GM06990 (cell line): ENCODE measurements at regions not wholly inside any gene's neighbourhood (a gene's known extent, or its start where the extent isn't known, plus 50 kb on each side); places are given as distances from the start of the nearest gene placed in this dataset.

ENCODE experiments used
- DNase-seq: peaks from one replicate; pipeline ENCODE4 v3.0.0-alpha.2; 2011; ENCODE audit not compliant: insufficient read length; ENCODE audit errors: extremely low read depth
- H3K27me3 ChIP-seq: replicated peaks from 2 replicates; pipeline ENCODE4 v1.6.0; 2011; ENCODE audit warnings: low read length; ENCODE audit not compliant: control insufficient read depth, insufficient read depth
- H3K36me3 ChIP-seq: 2 replicates; pipeline ENCODE4 v1.5.1; 2011; ENCODE audit warnings: low read length; ENCODE audit not compliant: control insufficient read depth, insufficient read depth
- H3K4me3 ChIP-seq: replicated peaks from 2 replicates; pipeline ENCODE4 v1.5.1; 2011; ENCODE audit warnings: low read depth, mild to moderate bottlenecking, control low read depth, low read length
- TF ChIP-seq, protein P1 (sequence below): IDR thresholded peaks from 2 replicates; pipeline ENCODE4 v1.5.1; 2011; ENCODE audit warnings: low read length, control low read depth, mild to moderate bottlenecking, inconsistent platforms; ENCODE audit not compliant: insufficient read depth, poor library complexity, severe bottlenecking

DNA sequence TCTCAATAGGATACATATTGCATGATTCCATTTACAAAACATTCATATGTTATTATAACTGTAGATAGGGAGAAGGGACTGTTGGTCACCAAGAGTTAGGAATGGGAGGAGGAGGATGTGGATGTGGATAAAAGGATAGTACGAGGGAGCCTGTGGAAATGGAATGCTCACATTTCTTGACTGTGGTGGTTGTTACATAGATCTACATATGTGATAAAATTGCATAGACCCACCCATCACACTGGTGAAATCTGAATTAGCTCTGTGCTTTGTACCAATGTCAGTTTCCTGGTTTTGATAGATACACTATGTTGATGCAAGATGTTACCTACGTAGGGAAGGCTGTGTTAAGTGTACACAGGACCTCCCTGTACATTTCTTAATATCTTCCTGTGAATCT is 233.5 kb upstream of the MTPN start:
- Histone ChIP-seq H3K36me3 (no peaks in the 10 kb centered on the region), H3K4me3 (no peak overlapping the region), H3K27me3 (no peaks in the 10 kb centered on the region)
- TF ChIP-seq, protein P1, sequence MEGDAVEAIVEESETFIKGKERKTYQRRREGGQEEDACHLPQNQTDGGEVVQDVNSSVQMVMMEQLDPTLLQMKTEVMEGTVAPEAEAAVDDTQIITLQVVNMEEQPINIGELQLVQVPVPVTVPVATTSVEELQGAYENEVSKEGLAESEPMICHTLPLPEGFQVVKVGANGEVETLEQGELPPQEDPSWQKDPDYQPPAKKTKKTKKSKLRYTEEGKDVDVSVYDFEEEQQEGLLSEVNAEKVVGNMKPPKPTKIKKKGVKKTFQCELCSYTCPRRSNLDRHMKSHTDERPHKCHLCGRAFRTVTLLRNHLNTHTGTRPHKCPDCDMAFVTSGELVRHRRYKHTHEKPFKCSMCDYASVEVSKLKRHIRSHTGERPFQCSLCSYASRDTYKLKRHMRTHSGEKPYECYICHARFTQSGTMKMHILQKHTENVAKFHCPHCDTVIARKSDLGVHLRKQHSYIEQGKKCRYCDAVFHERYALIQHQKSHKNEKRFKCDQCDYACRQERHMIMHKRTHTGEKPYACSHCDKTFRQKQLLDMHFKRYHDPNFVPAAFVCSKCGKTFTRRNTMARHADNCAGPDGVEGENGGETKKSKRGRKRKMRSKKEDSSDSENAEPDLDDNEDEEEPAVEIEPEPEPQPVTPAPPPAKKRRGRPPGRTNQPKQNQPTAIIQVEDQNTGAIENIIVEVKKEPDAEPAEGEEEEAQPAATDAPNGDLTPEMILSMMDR: no peak
- no peak for DNase-seq

GRCh38 chr7:136210079-136210478 is 232.9 kb upstream of the MTPN start:
- TF ChIP-seq, protein P1: no peak
- Histone ChIP-seq H3K36me3 (no peaks in the 10 kb centered on the region), H3K4me3 (no peak overlapping the region), H3K27me3 (no peaks in the 10 kb centered on the region)
- DNase-seq: no peak

- Histone ChIP-seq H3K27me3 (no peaks in the 10 kb centered on the region), H3K4me3 (no peak overlapping the region), H3K36me3 (no peaks in the 10 kb centered on the region)
- TF ChIP-seq, protein P1: no peak
- DNase-seq: no peak
These were observed 228.8 kb upstream of the MTPN start for GRCh38 chr7:136205956-136206355.

DNA sequence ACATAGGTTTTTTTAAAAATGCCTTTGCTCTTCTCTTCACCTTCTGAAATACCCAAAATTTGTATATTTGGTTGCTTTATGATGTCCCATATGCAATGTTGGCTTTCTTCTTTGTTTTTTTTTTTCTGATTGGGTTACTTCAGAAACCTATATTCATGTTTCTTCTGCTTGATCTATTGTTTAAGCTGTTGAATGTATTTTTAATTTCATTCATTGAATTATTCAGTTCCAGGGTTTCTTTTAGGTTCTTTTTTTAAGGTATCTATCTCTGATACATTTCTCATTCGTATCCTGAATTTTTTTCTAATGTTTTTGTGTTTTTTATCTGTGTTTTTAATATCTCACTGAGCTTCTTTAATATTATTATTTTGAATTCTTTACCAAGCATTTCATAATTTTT is 221.0 kb upstream of the MTPN start:
- H3K36me3 ChIP-seq: no peaks in the 10 kb centered on the region
- no peaks in the 10 kb centered on the region for H3K27me3 ChIP-seq
- no peak for DNase-seq
- TF ChIP-seq, protein P1: no peak
- H3K4me3 ChIP-seq: no peak overlapping the region

DNA sequence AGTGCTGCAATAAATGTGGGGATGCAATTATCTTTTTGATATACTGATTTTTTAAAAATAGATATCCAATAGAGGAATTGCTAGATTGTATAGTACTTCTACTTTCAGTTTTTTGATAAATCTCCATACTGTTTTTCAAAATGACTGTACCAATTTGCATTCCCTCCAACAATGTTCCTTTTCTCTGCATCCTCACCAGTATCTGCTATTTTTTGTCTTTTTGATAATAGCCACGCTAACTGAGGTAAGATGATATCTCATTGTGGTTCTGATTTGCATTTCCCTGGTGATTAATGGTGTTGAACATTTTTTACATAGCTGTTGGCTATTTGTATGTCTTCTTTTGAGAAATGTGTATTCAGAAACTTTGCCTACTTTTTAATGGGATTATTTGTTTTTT is 217.7 kb upstream of the MTPN start:
- Histone ChIP-seq H3K27me3 (no peaks in the 10 kb centered on the region), H3K36me3 (no peaks in the 10 kb centered on the region), H3K4me3 (no peak overlapping the region)
- TF ChIP-seq, protein P1: no peak
- peak; percentile 23 for DNase-seq

GRCh38 chr7:136193940-136194339 is 216.8 kb upstream of the MTPN start:
- TF ChIP-seq, protein P1: no peak
- no peaks in the 10 kb centered on the region for H3K36me3 ChIP-seq
- no peak for DNase-seq
- no peaks in the 10 kb centered on the region for H3K27me3 ChIP-seq
- H3K4me3 ChIP-seq: no peak overlapping the region
